ENCODE measurements at regions not wholly inside any gene's neighbourhood (a gene's known extent, or its start where the extent isn't known, plus 50 kb on each side); places are given as distances from the start of the nearest gene placed in this dataset.

- TF ChIP-seq EZH2 (IDR thresholded peaks at IDR 0.05; ENCODE audit: borderline replicate concordance, low read depth, low read length, poor library complexity, severe bottlenecking) (no peak), CTCF (conservative IDR thresholded peaks at IDR 0.05; ENCODE audit: low read depth, low read length) (no peak)
These were observed 117.3 kb downstream of the RHOU start for GRCh38 chr1:228852511-228853088.
